Lower leg skin (tissue), 3 donors: ENCODE measurements at regions not wholly inside any gene's neighbourhood (a gene's known extent, or its start where the extent isn't known, plus 50 kb on each side); places are given as distances from the start of the nearest gene placed in this dataset.

ENCODE experiments used
- CTCF ChIP-seq, 3 donors: fragments of 450-650 bp; IDR thresholded peaks; one replicate each; pipeline ENCODE4 v1.5.1; 2016; ENCODE audit warnings: antibody characterized with exemption in 3 of 3, mild to moderate bottlenecking in 3 of 3, moderate library complexity in 2 of 3
- POLR2A ChIP-seq, 2 donors: fragments of 450-650 bp; IDR thresholded peaks; one replicate each; pipeline ENCODE4 v1.6.1; 2016 to 2017; ENCODE audit warnings: antibody characterized with exemption in 2 of 2, mild to moderate bottlenecking in 1 of 2, moderate library complexity in 1 of 2

GRCh38 chr14:29454026-29454693 lies 473.5 kb downstream of the PRKD1 start:
- TF ChIP-seq POLR2A (IDR thresholded peaks at IDR 0.05) = no peak
- no peak for TF ChIP-seq CTCF (IDR thresholded peaks at IDR 0.05)
